ENCODE measurements at regions not wholly inside any gene's neighbourhood (a gene's known extent, or its start where the extent isn't known, plus 50 kb on each side); places are given as distances from the start of the nearest gene placed in this dataset.
"Not testable (repeated sequence)": the region's sequence is repeated elsewhere in the genome, so short reads cannot be mapped to it uniquely, and the experiment has no call there.

GRCh38 chr5:18534119-18534518, 899.9 kb downstream of the TAF11L14 start (continued):
- TF ChIP-seq, protein P1, sequence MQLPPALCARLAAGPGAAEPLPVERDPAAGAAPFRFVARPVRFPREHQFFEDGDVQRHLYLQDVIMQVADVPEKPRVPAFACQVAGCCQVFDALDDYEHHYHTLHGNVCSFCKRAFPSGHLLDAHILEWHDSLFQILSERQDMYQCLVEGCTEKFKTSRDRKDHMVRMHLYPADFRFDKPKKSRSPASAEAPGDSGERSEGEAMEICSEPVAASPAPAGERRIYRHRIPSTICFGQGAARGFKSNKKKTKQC (CRISPR knock-in tag; IDR thresholded peaks at IDR 0.05) = no peak
- TF ChIP-seq, protein P2, sequence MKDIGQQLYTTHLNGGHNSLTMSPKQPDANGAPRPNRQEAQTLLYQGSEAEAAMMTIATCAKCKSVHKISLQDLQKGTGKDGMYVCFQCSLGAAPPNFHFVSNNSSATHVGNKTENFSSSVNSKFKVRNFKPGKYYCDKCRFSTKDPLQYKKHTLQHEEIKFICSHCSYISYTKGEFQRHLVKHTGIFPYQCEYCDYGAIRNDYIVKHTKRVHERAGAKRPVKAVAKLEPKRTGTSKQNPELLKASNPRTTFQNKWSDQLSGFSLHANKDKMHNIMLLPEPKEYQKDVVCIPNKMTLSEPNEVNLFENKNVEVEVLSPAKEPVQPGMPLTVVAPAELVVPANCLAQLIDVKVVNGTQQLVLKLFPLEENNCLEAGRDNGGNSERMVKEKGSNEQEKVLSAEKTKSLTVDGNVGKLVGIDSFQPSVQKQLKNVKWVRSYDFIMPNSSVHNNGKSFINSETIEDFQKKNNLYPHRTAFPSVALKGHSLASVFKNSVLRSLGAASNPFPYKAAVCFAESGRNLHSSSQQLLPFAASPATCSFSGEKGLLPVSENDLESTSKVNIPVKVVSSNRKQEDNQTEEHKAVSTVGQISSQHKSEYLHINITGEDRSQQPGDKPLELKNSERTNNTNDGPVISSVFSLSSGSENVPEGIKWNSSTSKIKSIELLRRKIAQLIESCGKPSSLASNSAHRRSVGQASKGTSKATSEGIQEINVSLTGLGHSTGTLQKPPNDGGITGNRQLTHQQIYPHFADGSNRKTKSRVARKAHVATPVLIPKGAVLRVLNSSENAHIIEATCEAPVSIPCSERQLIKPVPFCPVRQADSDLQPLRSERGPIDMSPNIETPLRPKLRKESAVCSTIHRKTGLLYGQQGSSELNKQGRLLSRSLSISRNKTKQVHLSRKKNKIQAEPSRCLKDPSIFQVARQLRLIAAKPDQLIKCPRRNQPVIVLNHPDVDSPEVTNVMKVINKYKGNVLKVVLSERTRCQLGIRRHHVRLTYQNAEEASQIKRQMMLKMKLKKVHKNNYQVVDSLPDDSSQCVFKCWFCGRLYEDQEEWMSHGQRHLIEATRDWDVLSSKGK (CRISPR knock-in tag; IDR thresholded peaks at IDR 0.05) = no peak

DNA sequence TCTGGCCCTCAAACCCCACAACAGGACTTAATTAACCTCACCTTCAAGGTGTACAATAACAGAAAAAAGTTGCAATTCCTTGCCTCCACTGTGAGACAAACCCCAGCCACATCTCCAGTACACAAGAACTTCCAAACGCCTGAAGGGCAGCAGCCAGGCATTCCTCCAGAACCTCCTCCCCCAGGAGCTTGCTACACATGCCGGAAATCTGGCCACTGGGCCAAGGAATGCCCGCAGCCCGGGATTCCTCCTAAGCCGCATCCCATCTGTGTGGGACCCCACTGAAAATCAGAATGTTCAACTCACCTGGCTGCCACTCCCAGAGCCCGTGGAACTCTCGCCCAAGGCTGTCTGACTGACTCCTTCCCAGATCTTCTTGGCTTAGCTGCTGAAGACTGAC, 901.5 kb downstream of the TAF11L14 start:
- ATAC-seq; H3K4me1 ChIP-seq (replicated peaks in 1 of 2; ENCODE audit: control insufficient read depth in 2 of 2, insufficient read depth in 2 of 2, low read length in 2 of 2); DNase-seq (ENCODE audit: extremely low read depth in 1 of 4, low spot score in 3 of 4); H3K4me2 ChIP-seq (ENCODE audit: insufficient read depth, low read length); H3K9me1 ChIP-seq (ENCODE audit: control insufficient read depth, insufficient read depth, low read length); POLR2A ChIA-PET; H3K27me3 ChIP-seq (ENCODE audit: control insufficient read depth in 2 of 2, insufficient read depth in 2 of 2, low read length in 2 of 2); H3K4me3 ChIP-seq; FAIRE-seq; H3K36me3 ChIP-seq (ENCODE audit: control insufficient read depth, insufficient read depth, low read length); BruUV-seq (replicated peaks); H2AFZ ChIP-seq (ENCODE audit: low read depth, low read length); in situ Hi-C loops (cut with MboI); intact Hi-C loops (cut with micrococcal nuclease); CTCF ChIA-PET (ENCODE audit: low intra/inter-chr PET ratio); H3K27ac ChIP-seq (ENCODE audit: extremely low read depth, low read depth, low read length); H4K20me1 ChIP-seq (replicated peaks; ENCODE audit: control insufficient read depth, insufficient read depth, low read length); H3K79me2 ChIP-seq (ENCODE audit: control insufficient read depth, insufficient read depth, low read length); H3K9ac ChIP-seq (ENCODE audit: insufficient read depth in 1 of 2, low read depth in 2 of 2, low read length in 2 of 2); H3K9me3 ChIP-seq (replicated peaks; ENCODE audit: control insufficient read depth, insufficient read depth, low read depth, low read length): not testable (repeated sequence)
- WGBS (ENCODE audit: insufficient coverage, low coverage, missing lambda C conversion rate) = 0% methylated on average over 4 of the region's 7 CpGs
